HG03565 (cell line): ENCODE measurements at regions not wholly inside any gene's neighbourhood (a gene's known extent, or its start where the extent isn't known, plus 50 kb on each side); places are given as distances from the start of the nearest gene placed in this dataset.
"Not testable (repeated sequence)": the region's sequence is repeated elsewhere in the genome, so short reads cannot be mapped to it uniquely, and the experiment has no call there.

Experiments used
- ATAC-seq: cut with Tn5 transposase; IDR thresholded peaks from one replicate; pipeline ENCODE4 v1.9.1; 2021; ENCODE audit warnings: mild to moderate bottlenecking, moderate library complexity; ENCODE audit not compliant: unreplicated experiment

- ATAC-seq, result not testable (repeated sequence)
Measured at GRCh38 chr5:34188001-34188822, 145.2 kb upstream of the C1QTNF3 start.

- not testable (repeated sequence) for ATAC-seq
Measured at GRCh38 chr5:34189246-34189645, 146.2 kb upstream of the C1QTNF3 start.

GRCh38 chr5:34189752-34190411 lies 146.9 kb upstream of the C1QTNF3 start:
- ATAC-seq, result not testable (repeated sequence)

GRCh38 chr5:34190466-34190865 lies 147.5 kb upstream of the C1QTNF3 start:
- ATAC-seq, result not testable (repeated sequence)

GRCh38 chr5:34191279-34191744 lies 148.3 kb upstream of the C1QTNF3 start:
- ATAC-seq, result not testable (repeated sequence)

- ATAC-seq, result not testable (repeated sequence)
Measured at GRCh38 chr5:34192064-34192922, 149.3 kb upstream of the C1QTNF3 start.

GRCh38 chr5:34192923-34193262 lies 149.9 kb upstream of the C1QTNF3 start:
- not testable (repeated sequence) for ATAC-seq

GRCh38 chr5:34193297-34193696 lies 150.3 kb upstream of the C1QTNF3 start:
- ATAC-seq, result not testable (repeated sequence)

GRCh38 chr5:34193804-34194203 lies 150.8 kb upstream of the C1QTNF3 start:
- ATAC-seq, result not testable (repeated sequence)

GRCh38 chr5:34196091-34196490 lies 153.1 kb upstream of the C1QTNF3 start:
- not testable (repeated sequence) for ATAC-seq

- ATAC-seq, result not testable (repeated sequence)
Measured at GRCh38 chr5:34205347-34205746, 162.3 kb upstream of the C1QTNF3 start.

- ATAC-seq, result not testable (repeated sequence)
Measured at GRCh38 chr5:34217386-34217785, 174.4 kb upstream of the C1QTNF3 start.

GRCh38 chr5:34221329-34222073 lies 178.5 kb upstream of the C1QTNF3 start:
- ATAC-seq, result not testable (repeated sequence)

GRCh38 chr5:34223158-34223557 lies 180.1 kb upstream of the C1QTNF3 start:
- ATAC-seq, result not testable (repeated sequence)

GRCh38 chr5:34230402-34230801 lies 187.4 kb upstream of the C1QTNF3 start:
- not testable (repeated sequence) for ATAC-seq

- ATAC-seq, result not testable (repeated sequence)
Measured at GRCh38 chr5:34243802-34244201, 200.8 kb upstream of the C1QTNF3 start.

GRCh38 chr5:34244281-34245031 lies 201.4 kb upstream of the C1QTNF3 start:
- ATAC-seq, result not testable (repeated sequence)

- ATAC-seq, result not testable (repeated sequence)
Measured at GRCh38 chr5:34245032-34245394, 202.0 kb upstream of the C1QTNF3 start.

GRCh38 chr5:34245813-34246212 lies 202.8 kb upstream of the C1QTNF3 start:
- not testable (repeated sequence) for ATAC-seq

- ATAC-seq, result not testable (repeated sequence)
Measured at GRCh38 chr5:34258598-34258997, 215.6 kb upstream of the C1QTNF3 start.
